Fibroblast of the aortic adventitia (primary cell): ENCODE measurements at regions not wholly inside any gene's neighbourhood (a gene's known extent, or its start where the extent isn't known, plus 50 kb on each side); places are given as distances from the start of the nearest gene placed in this dataset.

Experiments
- DNase-seq: peaks from one replicate; pipeline ENCODE4 v3.0.0-alpha.2; 2010; ENCODE audit warnings: low read depth
- H3K4me3 ChIP-seq: 2 replicates; pipeline ENCODE4 v1.5.1; 2011; ENCODE audit warnings: low read depth, mild to moderate bottlenecking, control low read depth, low read length, moderate library complexity
- TF ChIP-seq, protein P1 (sequence below): IDR thresholded peaks from 2 replicates; pipeline ENCODE4 v1.5.1; 2011; ENCODE audit warnings: mild to moderate bottlenecking, low read length, control low read depth, inconsistent platforms; ENCODE audit not compliant: insufficient read depth

- peak; percentile 55 for DNase-seq
- TF ChIP-seq, protein P1, sequence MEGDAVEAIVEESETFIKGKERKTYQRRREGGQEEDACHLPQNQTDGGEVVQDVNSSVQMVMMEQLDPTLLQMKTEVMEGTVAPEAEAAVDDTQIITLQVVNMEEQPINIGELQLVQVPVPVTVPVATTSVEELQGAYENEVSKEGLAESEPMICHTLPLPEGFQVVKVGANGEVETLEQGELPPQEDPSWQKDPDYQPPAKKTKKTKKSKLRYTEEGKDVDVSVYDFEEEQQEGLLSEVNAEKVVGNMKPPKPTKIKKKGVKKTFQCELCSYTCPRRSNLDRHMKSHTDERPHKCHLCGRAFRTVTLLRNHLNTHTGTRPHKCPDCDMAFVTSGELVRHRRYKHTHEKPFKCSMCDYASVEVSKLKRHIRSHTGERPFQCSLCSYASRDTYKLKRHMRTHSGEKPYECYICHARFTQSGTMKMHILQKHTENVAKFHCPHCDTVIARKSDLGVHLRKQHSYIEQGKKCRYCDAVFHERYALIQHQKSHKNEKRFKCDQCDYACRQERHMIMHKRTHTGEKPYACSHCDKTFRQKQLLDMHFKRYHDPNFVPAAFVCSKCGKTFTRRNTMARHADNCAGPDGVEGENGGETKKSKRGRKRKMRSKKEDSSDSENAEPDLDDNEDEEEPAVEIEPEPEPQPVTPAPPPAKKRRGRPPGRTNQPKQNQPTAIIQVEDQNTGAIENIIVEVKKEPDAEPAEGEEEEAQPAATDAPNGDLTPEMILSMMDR = peak; percentile 38
- no peak overlapping the region for H3K4me3 ChIP-seq
Observed at GRCh38 chr15:36208868-36209582, 370.4 kb upstream of the CDIN1 start.

- no peak for DNase-seq
- no peak overlapping the region for H3K4me3 ChIP-seq
- TF ChIP-seq, protein P1 = no peak
Observed at GRCh38 chr15:36210426-36210825, 369.0 kb upstream of the CDIN1 start.

DNA sequence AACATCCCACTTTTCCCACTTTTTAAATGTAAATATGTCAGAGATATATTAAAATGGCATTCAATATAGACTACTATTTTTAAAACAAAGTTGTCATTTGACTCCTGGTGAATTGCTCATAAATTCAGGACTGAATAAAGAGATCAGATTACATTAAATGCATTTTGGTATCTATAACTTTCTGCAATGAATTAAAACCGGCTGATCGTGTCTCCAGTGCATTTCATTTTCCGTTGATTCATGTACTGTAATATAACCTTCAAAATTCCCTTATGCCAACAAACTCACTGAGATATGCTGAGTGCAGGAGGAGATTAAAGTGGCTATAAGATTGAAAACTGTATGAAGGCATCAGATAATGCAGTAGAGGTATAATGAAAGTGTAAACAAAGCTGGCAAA, 361.1 kb upstream of the CDIN1 start:
- TF ChIP-seq, protein P1 = no peak
- no peak for DNase-seq
- no peak overlapping the region for H3K4me3 ChIP-seq

- DNase-seq = no peak
- TF ChIP-seq, protein P1 = no peak
- no peak overlapping the region for H3K4me3 ChIP-seq
Observed at GRCh38 chr15:36218991-36219390, 360.4 kb upstream of the CDIN1 start.

- TF ChIP-seq, protein P1 = no peak
Observed at GRCh38 chr15:36221992-36222391, 357.4 kb upstream of the CDIN1 start.

GRCh38 chr15:36230776-36231175, 348.6 kb upstream of the CDIN1 start:
- no peak overlapping the region for H3K4me3 ChIP-seq
- DNase-seq = peak; percentile 35
- TF ChIP-seq, protein P1 = no peak

More at GRCh38 chr15:36221992-36222391, 357.4 kb upstream of the CDIN1 start:
- H3K4me3 ChIP-seq = no peak overlapping the region
- no peak for DNase-seq

GRCh38 chr15:36232491-36232890, 346.9 kb upstream of the CDIN1 start:
- H3K4me3 ChIP-seq = no peak overlapping the region

More at GRCh38 chr15:36232491-36232890, 346.9 kb upstream of the CDIN1 start:
- TF ChIP-seq, protein P1 = no peak
- DNase-seq = no peak
